Stimulated activated CD4-positive, alpha-beta T cell treated with anti-CD3 and anti-CD28 coated beads, Interleukin-15, amount 100 ng/mL, for 48 hours (primary cell): ENCODE measurements at regions not wholly inside any gene's neighbourhood (a gene's known extent, or its start where the extent isn't known, plus 50 kb on each side); places are given as distances from the start of the nearest gene placed in this dataset.
"Not testable (repeated sequence)": the region's sequence is repeated elsewhere in the genome, so short reads cannot be mapped to it uniquely, and the experiment has no call there.

Experiments used
- DNase-seq, 2 donors: peaks; one replicate each; pipeline ENCODE4 v3.0.0-alpha.2; 2020; ENCODE audit warnings: low read depth in 2 of 2

DNA sequence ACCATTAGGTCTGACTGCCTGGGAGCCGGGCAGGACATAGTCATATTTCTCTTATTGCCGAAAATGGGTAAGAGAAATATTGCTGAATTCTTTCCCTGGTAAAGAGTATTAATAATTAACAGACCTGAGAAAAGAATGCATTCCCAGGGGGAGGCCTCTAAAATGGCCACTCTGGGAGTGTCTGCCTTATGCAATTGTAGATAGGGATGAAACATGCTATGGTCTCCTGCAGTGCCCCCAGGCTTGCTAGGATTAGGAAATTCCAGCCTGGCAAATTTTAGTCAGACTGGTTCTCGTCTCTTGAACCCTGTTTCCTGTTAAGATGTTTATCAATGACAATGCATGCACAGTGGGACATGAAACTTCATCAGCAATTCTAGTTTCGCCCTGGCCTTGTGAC, 975.7 kb downstream of the TBC1D32 start:
- not testable (repeated sequence) for DNase-seq

DNA sequence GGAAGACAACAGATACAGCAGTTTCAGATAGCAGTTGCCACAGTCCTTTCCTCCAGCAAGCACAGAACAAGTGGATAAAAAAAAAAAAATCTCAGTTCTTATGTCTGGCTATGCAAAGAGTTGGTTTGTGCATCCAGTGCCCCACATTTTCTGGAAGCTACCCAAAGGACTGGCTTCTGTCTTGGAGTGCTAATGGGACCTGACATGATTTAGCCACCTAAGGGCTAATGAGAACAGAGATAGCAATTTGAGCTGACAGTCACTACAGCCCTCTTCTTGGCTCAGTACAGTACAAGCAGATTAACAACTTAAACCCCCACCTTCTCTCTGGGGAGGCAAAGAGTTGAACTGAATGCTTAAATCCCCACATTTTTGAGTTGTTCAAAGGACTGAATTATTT, 976.8 kb downstream of the TBC1D32 start:
- DNase-seq = no peak

DNA sequence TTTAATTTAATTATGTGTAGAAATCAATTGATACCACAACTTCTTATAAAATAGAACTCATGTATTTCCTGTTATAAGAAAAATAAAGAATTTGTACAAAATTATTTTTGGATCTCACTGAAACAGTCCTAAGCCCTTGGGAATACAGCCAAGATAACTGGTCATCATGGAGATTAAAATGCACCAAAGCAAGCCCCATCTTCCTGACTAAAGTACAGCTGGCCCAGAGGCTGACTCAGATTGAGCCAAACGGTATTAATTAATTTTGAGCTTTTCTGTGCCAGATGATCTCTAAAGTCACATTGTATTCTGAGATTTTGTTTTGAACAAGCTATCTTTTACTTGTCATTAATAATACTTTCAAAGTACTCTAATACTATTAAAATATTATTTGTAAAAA, 978.5 kb downstream of the TBC1D32 start:
- DNase-seq = no peak

DNA sequence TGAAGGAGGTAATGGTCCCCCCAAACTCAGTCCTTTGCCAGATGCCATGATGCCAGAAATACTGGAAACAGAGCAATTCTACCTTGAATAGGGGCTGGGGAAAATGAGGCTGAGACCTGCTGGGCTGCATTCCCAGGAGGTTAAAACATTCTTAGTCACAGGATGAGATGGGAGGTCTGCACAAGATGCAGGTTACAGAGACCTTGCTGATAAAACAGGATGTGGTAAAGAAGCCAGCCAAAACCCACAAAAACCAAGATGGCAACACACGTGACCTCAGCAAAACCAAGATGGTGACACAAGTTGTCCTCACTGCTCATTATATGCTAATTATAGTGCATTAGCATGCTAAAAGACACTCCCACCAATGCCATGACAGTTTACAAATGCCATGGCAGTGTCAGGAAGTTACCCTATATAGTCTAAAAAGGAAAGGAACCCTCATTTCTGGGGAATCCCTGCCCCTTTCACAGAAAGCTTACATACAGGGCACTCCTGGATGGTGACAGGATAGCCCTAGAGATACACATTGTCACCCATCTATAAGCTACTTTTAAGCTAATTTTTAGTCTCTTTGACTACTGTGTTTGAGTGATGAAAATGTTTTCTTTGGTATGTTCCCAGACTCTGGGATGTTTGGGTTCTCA, 979.7 kb downstream of the TBC1D32 start:
- no peak for DNase-seq

- DNase-seq = no peak
Observed at GRCh38 chr6:120352491-120352890, 981.8 kb downstream of the TBC1D32 start.

- DNase-seq = no peak
Observed at GRCh38 chr6:120348926-120349325, 985.4 kb downstream of the TBC1D32 start.

- no peak for DNase-seq
Observed at GRCh38 chr6:120328521-120328920, 979.0 kb upstream of the MAN1A1 start.

GRCh38 chr6:120320481-120321162, 971.1 kb upstream of the MAN1A1 start:
- no peak for DNase-seq

GRCh38 chr6:120304223-120304622, 954.7 kb upstream of the MAN1A1 start:
- DNase-seq = no peak

DNA sequence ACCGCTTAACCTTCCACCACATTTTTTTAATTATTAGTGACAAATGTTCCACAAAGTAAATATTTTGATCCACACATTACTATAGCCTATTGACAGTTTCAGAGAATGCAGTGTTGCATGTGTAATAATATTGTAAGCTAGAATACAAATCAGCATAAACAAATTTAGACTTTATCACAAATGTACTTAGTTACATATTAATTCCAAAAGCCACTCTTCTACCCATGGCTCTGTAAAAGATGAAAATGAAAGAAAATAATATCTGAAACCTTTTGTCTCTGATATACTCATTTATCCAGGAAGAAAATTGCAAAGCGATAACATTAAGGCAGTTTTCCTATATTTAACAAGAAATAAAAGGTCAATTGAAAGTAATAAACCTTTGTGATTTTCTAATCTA, 954.0 kb upstream of the MAN1A1 start:
- no peak for DNase-seq

DNA sequence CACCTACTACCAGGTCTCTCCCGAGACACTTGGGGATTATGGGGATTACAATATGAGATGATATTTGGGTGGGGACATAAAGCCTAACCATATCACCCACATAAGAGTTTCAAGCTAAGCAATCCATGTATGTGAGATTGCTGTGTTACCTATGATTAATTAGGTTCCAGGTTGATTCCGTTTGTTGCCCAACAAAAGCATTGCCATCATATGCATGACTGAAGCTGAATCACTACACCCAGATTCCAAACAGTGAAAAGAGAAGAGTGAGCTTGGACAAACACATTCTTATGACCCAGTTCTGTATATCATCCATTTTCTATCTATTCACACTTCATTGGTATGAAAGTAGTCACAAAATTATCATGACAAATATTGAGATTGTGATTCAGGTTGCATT, 952.5 kb upstream of the MAN1A1 start:
- no peak for DNase-seq

- no peak for DNase-seq
Observed at GRCh38 chr6:120290964-120291363, 941.4 kb upstream of the MAN1A1 start.

DNA sequence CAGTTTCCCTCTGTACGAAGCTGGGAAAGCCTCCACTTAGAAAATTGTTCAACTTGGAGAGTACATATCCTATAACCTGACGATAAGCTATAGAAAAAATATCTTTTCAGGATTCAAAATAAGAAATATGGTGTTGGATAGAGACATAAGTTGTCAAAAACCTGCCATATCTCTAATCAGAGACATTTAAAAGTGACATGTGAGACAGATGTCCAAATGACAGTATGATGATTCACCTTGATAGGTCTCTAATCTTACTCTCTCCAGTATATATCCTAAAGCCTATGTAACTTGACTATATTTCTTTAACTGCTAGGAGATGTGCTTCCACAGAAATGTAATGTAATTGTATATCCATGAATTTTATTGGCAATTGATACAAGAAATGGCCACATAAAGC, 932.4 kb upstream of the MAN1A1 start:
- DNase-seq = no peak

- DNase-seq = no peak
Observed at GRCh38 chr6:120279466-120280167, 930.1 kb upstream of the MAN1A1 start.

DNA sequence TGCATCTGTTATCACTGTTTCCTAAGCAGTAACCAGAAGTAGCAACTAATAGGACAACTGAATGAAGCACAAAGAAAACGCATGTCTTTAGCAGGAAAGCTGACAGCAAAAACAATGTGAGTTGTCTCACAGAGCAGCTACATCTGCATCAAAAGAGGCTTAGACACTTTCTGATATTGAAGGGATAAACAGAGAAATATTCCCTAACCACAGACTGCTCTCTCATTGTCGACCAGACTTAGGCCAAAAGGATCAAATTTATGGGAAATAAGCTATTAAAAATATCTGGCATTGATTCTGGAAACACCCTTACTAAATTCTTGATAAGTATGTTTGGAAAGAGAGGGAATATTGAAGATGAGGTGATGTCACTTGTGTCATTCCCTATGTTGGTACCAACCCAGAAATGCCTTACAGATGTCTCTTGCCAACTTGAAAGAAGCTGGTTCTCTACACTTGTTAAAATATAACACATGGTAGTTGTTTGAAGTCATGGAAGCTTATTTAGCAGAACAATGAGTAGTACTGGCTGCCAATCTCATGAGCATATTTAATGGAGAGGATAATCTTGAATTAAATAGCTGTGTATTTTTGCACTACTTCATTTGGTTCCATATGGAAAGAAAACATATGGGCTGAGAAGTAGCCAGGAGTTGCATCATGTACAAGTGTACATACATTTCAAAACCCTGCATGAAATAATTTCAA, 929.3 kb upstream of the MAN1A1 start:
- no peak for DNase-seq

- DNase-seq = no peak
Observed at GRCh38 chr6:120274547-120274946, 925.0 kb upstream of the MAN1A1 start.

DNA sequence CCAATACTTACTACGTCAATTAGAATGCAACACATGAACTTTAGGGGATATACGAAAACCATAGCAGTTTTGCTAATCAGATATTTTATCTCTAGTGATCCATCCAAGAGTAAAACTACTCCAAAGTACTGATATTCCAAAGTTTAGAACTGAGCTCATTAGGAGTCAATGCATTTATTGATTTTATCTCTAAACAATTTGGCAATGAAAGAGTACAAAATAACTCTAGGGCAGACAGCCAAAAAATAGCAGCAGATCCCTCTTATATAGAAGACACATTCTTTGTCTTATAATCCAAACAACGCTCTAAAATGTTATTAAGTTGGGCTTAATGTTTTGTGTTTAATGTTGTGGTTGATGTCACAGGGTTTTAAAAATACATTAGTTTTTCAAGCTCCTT, 923.9 kb upstream of the MAN1A1 start:
- DNase-seq = no peak

- DNase-seq = no peak
Observed at GRCh38 chr6:120272038-120272437, 922.5 kb upstream of the MAN1A1 start.

DNA sequence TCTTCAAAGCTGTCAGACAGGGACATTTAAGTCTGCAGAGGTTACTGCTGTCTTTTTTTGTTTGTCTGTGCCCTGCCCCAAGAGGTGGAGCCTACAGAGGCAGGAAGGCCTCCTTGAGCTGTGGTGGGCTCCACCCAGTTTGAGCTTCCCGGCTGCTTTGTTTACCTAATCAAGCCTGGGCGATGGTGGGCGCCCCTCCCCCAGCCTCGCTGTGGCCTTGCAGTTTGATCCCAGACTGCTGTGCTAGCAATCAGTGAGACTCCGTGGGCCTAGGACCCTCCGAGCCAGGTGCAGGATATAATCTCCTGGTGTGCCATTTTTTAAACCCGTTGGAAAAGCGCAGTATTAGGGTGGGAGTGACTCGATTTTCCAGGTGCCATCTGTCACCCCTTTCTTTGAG, 918.7 kb upstream of the MAN1A1 start:
- DNase-seq = not testable (repeated sequence)

- no peak for DNase-seq
Observed at GRCh38 chr6:120262354-120262753, 912.8 kb upstream of the MAN1A1 start.

- DNase-seq = no peak
Observed at GRCh38 chr6:120260636-120261035, 911.1 kb upstream of the MAN1A1 start.

GRCh38 chr6:120254651-120255050, 905.1 kb upstream of the MAN1A1 start:
- DNase-seq = no peak

- no peak for DNase-seq
Observed at GRCh38 chr6:120248451-120248850, 898.9 kb upstream of the MAN1A1 start.
